NCI-H510A treated with DMSO at 0.1 percent for 48 hours (cell line): ENCODE measurements at regions not wholly inside any gene's neighbourhood (a gene's known extent, or its start where the extent isn't known, plus 50 kb on each side); places are given as distances from the start of the nearest gene placed in this dataset.

Source experiments
- DNase-seq: peaks from one replicate; lab custom pipeline; 2025; lab: John Stamatoyannopoulos, UW

DNA sequence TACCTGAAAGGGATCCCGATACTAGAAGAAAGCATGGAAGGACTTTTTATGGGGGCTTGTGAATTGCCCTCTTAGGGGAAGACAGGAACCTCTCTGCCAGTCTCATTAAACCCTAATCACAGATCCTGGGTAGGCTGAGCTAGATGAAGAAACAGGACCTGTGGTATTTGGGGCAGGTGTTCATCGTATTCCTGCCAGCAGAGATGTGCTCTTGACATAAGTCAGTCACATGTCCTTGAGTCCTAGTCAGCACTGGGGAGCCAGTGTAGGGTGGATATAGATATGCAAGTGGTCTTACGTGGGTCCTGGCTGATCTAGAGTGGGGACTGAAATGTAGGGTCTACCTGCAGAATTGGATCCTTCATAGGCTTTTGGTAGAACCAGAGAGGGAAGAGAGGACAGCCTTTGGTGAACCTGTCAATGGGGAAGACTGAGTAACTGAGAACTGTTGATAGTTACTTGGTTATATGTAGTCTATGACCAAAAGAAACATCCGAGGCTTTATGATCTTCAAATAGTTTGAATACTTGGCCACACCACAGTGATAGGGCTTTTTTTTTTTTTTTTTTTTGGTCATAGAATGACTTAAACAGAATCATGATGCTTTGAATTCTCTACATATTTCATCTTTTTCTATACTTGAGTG, 63.5 kb upstream of the WDR1 start:
- no peak for DNase-seq

DNA sequence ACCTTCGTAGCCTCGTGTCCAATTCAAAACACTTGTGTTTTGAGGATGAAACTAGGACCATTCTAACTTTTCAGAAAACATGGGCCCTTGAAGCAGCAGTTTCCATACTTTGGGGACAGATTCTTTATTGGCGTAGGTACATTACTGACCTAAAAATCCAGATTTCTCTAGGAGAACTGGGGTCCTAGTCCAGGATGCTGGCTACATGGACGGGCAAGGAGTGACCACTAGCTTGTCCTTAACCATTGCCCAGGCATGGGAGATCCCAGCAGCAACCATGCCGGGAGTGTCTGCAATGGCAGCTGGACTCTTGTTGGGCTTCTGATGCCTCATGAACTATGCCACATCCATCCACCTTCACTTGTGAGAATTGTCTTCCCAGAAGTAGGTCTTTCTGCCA, 62.2 kb upstream of the WDR1 start:
- no peak for DNase-seq

DNA sequence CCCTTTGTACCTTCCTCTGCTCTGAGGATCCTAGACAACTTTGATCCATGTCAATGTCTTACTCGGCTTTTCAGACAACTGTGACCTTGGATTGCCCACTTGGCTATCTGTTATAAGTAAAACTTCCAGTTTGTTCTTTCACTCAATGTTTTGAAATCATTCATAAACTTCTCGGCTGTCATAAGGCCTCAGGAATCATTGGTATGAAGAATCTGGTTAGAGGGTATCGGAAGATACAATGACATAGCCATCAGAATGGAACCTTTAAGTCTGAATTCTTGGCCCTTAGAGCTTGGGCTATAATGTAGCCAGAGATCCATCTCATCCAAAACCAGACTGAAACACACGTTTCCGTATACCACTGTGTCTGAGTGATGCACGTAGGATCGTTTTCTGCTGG, 59.0 kb upstream of the WDR1 start:
- no peak for DNase-seq

DNA sequence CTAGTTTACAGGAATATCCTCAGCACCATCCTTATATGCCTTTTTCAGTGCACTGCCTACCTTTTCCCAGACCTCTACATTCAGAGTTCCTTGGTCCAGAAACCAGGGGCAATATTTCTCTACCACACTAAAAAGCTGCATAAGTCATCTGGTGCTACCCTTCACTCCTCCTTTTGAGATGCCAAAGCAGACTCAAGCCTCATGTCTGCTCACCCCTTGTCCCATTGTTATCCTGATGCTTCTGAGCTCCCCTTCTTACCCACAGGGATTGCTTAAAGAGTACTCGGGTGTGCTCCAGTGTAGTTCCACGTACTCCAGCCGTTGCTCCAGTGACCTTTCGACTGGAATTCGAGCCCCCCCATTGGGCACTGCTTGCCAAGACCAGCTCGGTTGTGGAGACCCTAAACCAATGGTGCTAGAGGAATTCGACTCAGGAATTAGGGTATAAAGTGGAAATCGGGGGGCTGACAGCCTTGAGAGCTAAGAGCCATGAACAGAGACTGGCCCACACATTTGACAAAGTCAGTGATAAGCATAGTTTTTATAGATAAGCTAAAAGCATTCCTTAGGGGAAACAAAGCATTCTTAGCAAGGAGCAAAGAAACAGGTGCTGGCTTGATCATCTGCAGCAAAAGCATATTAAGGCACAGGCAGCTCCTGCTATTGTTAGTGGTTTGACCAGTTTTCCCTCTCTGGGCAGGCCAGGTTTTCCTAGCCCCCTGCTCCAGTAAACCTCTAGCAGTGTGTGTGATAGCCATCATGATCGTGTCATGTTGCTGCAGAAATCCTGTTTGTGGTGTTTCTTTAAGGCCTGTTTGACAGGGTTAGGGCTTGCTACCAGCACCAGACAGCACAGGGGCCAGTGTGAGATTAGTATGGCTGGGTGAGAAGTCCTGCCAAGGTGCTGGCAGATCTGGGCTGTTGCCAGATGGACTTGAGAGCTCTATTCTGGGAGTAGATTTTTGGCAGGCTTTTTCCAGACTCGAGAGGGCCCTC, 57.5 kb upstream of the WDR1 start:
- DNase-seq: no peak

DNA sequence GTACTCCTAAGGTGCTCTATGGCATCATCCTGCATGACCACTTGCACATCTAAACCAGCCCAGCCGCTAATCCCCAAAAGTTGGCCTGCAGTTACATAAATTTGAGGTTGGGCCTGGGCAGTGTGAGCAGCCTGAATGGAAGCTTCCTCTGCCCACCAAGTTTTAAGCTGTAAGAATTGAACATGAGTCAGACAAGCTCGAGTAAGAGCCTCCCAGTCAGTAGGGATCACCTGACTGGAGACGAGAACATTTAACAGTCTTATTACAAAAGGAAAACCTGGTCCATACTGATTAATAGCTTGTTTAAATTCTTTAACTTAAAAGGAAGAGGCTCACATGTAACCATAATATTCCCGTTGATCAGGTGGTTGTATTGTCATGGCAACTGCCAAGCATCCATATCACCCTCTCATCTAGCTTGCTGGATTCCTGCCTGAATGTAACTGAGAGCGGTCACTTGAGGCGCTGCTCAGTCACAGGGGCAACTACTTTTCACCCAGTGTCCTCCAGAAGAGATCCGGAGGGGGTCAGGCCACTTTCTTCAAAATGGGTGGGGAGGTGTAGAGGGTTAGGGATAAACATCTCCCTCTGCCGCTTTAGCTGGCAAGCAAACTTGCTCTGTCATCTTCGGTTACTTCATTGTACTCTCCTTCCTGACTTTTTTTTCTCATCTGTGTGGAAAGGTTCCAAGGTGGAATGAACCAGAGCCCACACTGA, 56.6 kb upstream of the WDR1 start:
- no peak for DNase-seq

DNA sequence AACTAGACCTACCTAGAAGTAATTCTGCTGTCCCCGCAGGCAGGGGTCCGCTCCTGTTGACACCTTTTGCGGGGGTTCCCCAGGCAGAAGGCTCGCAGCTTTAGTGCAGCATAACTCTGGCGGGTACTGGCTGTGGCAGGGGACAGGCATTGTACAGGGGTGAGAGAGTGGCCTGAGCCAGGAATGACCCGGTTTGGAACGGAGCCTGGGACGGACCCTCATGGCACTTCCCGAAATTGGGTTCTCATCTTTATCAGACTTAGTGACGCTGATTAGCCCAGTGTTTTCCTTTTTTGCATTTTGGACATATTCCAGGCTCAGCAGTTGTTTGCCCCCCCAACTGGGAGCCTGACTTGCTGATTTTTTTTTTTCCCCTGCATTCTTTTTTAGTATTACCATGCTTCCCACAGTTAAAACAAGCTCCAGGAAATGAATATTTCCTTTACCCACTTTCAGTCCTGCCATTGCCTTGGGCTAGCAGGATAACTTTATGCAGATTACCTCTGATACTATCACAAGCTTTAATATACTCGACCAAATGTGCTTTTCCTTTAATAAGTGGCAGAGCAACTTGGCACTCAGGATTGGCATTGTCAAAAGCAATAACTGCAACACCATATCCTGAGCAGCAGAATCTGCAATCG, 55.8 kb upstream of the WDR1 start:
- no peak for DNase-seq

DNA sequence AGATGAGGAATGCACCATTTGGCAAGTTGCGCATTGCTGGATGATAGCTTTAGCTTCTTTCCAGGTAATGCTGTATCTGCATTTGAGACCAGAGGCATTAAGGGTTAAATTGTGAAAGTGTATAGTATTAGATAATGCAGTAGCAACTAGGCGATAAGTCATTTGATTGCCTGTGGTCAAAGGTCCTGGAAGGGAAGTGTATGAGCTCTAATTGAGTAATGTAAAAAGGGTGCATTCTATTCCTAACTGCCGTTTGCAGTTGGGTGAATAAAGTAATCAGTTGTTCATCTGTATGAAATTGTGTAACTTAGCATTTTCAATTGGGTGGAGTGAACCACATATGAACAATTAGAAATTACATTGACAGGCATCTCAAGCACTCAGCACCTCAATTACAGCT, 54.5 kb upstream of the WDR1 start:
- no peak for DNase-seq

DNA sequence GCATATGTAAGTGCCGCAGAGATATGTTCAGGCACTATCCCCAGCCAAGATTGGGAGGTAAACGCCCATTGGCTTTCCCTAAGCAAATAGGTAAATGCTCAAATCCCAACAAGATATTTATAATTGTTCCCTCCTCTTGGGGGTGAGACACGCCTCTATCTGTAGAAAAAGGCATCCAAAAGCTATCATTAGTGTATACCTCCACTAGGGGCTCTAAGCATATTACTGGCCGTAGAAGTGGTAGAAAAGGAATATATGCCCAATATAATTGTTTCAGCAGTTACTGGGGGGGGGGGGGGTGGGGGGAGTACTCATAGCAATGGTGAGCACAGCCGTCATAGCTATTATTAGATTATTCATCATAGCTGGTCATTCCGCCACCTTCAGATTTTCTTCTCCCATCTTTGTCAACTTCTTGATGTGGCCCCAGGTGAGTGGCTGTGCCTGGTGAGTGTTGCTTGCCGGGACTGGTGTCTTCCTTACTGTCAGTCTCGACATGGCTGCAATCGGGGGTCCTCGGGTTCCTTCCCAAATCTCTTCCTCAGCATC, 53.3 kb upstream of the WDR1 start:
- no peak for DNase-seq

DNA sequence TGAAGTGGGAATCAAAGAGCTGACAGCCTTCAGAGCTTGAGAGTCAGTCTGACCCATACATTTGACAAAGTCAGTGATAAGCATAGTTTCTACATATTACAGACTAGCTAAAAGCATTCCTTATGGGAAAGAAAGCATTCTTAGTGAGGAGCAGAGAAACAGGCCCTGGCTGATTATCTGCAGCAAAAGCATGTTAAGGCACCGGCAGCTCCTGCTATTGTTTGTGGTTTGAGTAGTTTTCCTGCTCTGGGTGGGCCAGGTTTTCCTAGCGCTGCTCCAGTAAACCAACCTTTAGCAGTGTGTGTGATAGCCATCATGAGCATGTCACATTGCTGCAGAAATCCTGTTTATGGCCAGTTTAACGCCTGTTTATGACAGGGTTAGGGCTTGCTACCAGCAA, 51.6 kb upstream of the WDR1 start:
- no peak for DNase-seq

DNA sequence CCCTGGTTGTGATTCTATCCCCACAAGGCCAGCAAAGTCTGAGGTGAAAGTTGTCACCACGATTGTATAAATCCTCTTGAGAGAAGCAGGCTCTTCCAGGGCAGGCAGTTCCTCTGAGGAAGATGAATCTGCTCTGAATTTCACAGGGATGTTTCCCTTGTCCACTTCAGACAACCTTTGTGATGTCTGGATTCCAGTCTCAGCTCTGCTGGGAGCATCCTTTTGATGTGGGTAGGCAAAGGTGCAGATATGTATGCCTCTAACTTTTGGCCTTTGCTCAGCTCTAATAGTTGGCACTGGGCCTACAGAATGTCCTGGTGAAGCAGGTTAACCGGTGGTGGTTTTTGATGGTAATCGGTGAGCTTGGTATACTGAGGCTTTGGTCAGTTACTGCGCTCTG, 50.6 kb upstream of the WDR1 start:
- no peak for DNase-seq
